Mesendoderm (in vitro differentiated cells): ENCODE measurements at regions not wholly inside any gene's neighbourhood (a gene's known extent, or its start where the extent isn't known, plus 50 kb on each side); places are given as distances from the start of the nearest gene placed in this dataset.

Experiments used
- DNase-seq: peaks from one replicate; pipeline ENCODE4 v3.0.0; 2013
- H2AK5ac ChIP-seq: 2 replicates; pipeline ENCODE4 v1.6.1; 2013; ENCODE audit warnings: low read length, inconsistent platforms
- H2BK120ac ChIP-seq: 2 replicates; pipeline ENCODE4 v1.6.1; 2013; ENCODE audit warnings: low read depth, mild to moderate bottlenecking, low read length, moderate library complexity, mixed read lengths
- H2BK15ac ChIP-seq: replicated peaks from 2 replicates; pipeline ENCODE4 v1.6.1; 2013; ENCODE audit warnings: low read depth, mild to moderate bottlenecking, moderate library complexity
- H2BK5ac ChIP-seq: 2 replicates; pipeline ENCODE4 v1.6.1; 2013; ENCODE audit warnings: low read length, inconsistent platforms
- H3K18ac ChIP-seq: 2 replicates; pipeline ENCODE4 v1.6.1; 2013; ENCODE audit warnings: mild to moderate bottlenecking, low read length, mixed read lengths
- H3K23ac ChIP-seq: one replicate; pipeline ENCODE4 v1.6.1; 2013; ENCODE audit warnings: low read length
- H3K27ac ChIP-seq: 2 replicates; pipeline ENCODE4 v1.5.1; 2013; ENCODE audit warnings: low read depth, mild to moderate bottlenecking, inconsistent platforms, low read length, moderate library complexity
- H3K27me3 ChIP-seq: 2 replicates; pipeline ENCODE4 v1.6.1; 2013; ENCODE audit warnings: low read length, control low read depth, mild to moderate bottlenecking, inconsistent platforms; ENCODE audit not compliant: insufficient read depth, poor library complexity
- H3K36me3 ChIP-seq: 2 replicates; pipeline ENCODE4 v1.6.1; 2013; ENCODE audit warnings: low read length, inconsistent platforms; ENCODE audit not compliant: control insufficient read depth, insufficient read depth
- H3K4ac ChIP-seq: one replicate; pipeline ENCODE4 v1.6.1; 2013; ENCODE audit warnings: low read depth, mild to moderate bottlenecking, low read length, moderate library complexity
- H3K4me1 ChIP-seq: 2 replicates; pipeline ENCODE4 v1.6.1; 2013; ENCODE audit warnings: low read depth, low read length, inconsistent platforms; ENCODE audit not compliant: control insufficient read depth
- H3K4me2 ChIP-seq: 2 replicates; pipeline ENCODE4 v1.6.1; 2013; ENCODE audit warnings: low read length
- H3K4me3 ChIP-seq: 2 replicates; pipeline ENCODE4 v1.5.1; 2013; ENCODE audit warnings: mild to moderate bottlenecking, low read length
- H3K56ac ChIP-seq: one replicate; pipeline ENCODE4 v1.6.1; 2013; ENCODE audit warnings: low read length
- H3K79me1 ChIP-seq: 2 replicates; pipeline ENCODE4 v1.6.1; 2013; ENCODE audit warnings: low read length, inconsistent platforms
- H3K79me2 ChIP-seq: 2 replicates; pipeline ENCODE4 v1.6.1; 2013; ENCODE audit warnings: mild to moderate bottlenecking, low read length; ENCODE audit not compliant: control insufficient read depth, insufficient read depth
- H3K9ac ChIP-seq: 2 replicates; pipeline ENCODE4 v1.6.1; 2013; ENCODE audit warnings: low read length, inconsistent platforms
- H4K5ac ChIP-seq: one replicate; pipeline ENCODE4 v1.6.1; 2013; ENCODE audit warnings: low read length
- H4K8ac ChIP-seq: one replicate; pipeline ENCODE4 v1.6.1; 2013; ENCODE audit warnings: low read depth, mild to moderate bottlenecking, control low read depth, low read length, moderate library complexity
- WGBS: extraction: QIAGEN DNeasy Blood & Tissue Kit; methylation state at CpG from one replicate; pipeline ENCODE4 v1.1.7; 2013; ENCODE audit warnings: low lambda C conversion rate, missing lambda C conversion rate; ENCODE audit not compliant: insufficient coverage; ENCODE audit errors: extremely low coverage; 5-methylcytosine and 5-hydroxymethylcytosine counted together

- peak; percentile 14 for DNase-seq
- Histone ChIP-seq H2BK15ac (no peak overlapping the region), H3K27ac (no peak overlapping the region), H3K36me3 (no peaks in the 10 kb centered on the region), H3K27me3 (no peaks in the 10 kb centered on the region), H3K9ac (no peak overlapping the region), H4K8ac (no peak overlapping the region), H2BK5ac (no peak overlapping the region), H3K4me2 (no peak overlapping the region), H3K79me1 (no peaks in the 10 kb centered on the region), H3K4ac (no peak overlapping the region), H3K56ac (no peak overlapping the region), H3K4me3 (no peak overlapping the region), H3K4me1 (no peaks in the 10 kb centered on the region), H2AK5ac (no peak overlapping the region), H2BK120ac (no peak overlapping the region), H3K18ac (no peak overlapping the region), H4K5ac (no peak overlapping the region), H3K79me2 (no peaks in the 10 kb centered on the region), H3K23ac (no peak overlapping the region)
- WGBS = no CpG with 5 or more reads among the region's 5 CpGs
These were observed 204.3 kb downstream of the TRIM29 start for GRCh38 chr11:119933584-119933983.

GRCh38 chr11:119932828-119933562 is 204.0 kb upstream of the NECTIN1 start:
- no peak overlapping the region for H2BK15ac ChIP-seq
- no peaks in the 10 kb centered on the region for H3K79me2 ChIP-seq
- H2BK5ac ChIP-seq = no peak overlapping the region
- H3K27me3 ChIP-seq = no peaks in the 10 kb centered on the region
- no peak overlapping the region for H3K56ac ChIP-seq
- H3K4ac ChIP-seq = no peak overlapping the region
- H3K9ac ChIP-seq = no peak overlapping the region
- no peak overlapping the region for H3K4me3 ChIP-seq
- no peak overlapping the region for H3K27ac ChIP-seq
- DNase-seq = peak; percentile 6
- no peak overlapping the region for H4K5ac ChIP-seq
- H3K4me2 ChIP-seq = no peak overlapping the region
- H3K18ac ChIP-seq = no peak overlapping the region
- H3K23ac ChIP-seq = no peak overlapping the region
- no peak overlapping the region for H2AK5ac ChIP-seq
- H2BK120ac ChIP-seq = no peak overlapping the region
- no CpG with 5 or more reads among the region's 9 CpGs for WGBS
- no peaks in the 10 kb centered on the region for H3K36me3 ChIP-seq
- H4K8ac ChIP-seq = no peak overlapping the region
- no peaks in the 10 kb centered on the region for H3K4me1 ChIP-seq
- H3K79me1 ChIP-seq = no peaks in the 10 kb centered on the region

- H4K5ac ChIP-seq = no peak overlapping the region
- no peak overlapping the region for H2BK120ac ChIP-seq
- DNase-seq = peak; percentile 53
- no peak overlapping the region for H2AK5ac ChIP-seq
- no peak overlapping the region for H3K18ac ChIP-seq
- no peak overlapping the region for H3K27ac ChIP-seq
- no peaks in the 10 kb centered on the region for H3K79me1 ChIP-seq
- no peak overlapping the region for H2BK5ac ChIP-seq
- no peak overlapping the region for H3K9ac ChIP-seq
- H4K8ac ChIP-seq = no peak overlapping the region
- no CpG with 5 or more reads among the region's 4 CpGs for WGBS
- H3K23ac ChIP-seq = no peak overlapping the region
- H3K4me1 ChIP-seq = no peaks in the 10 kb centered on the region
- no peaks in the 10 kb centered on the region for H3K36me3 ChIP-seq
- no peak overlapping the region for H2BK15ac ChIP-seq
- H3K27me3 ChIP-seq = no peaks in the 10 kb centered on the region
- no peaks in the 10 kb centered on the region for H3K79me2 ChIP-seq
- H3K56ac ChIP-seq = no peak overlapping the region
- H3K4me2 ChIP-seq = no peak overlapping the region
- H3K4me3 ChIP-seq = no peak overlapping the region
- H3K4ac ChIP-seq = no peak overlapping the region
These were observed 199.0 kb upstream of the NECTIN1 start for GRCh38 chr11:119928047-119928446.

GRCh38 chr11:119924017-119924416 is 195.0 kb upstream of the NECTIN1 start:
- Histone ChIP-seq H3K4me3 (no peak overlapping the region), H2BK15ac (no peak overlapping the region), H3K27me3 (no peaks in the 10 kb centered on the region)

GRCh38 chr11:119921571-119921970 is 192.6 kb upstream of the NECTIN1 start:
- Histone ChIP-seq H3K4me2 (no peak overlapping the region), H3K27me3 (no peaks in the 10 kb centered on the region), H2BK5ac (no peak overlapping the region), H3K18ac (no peak overlapping the region), H3K4ac (no peak overlapping the region), H3K27ac (no peak overlapping the region), H2BK120ac (no peak overlapping the region), H2BK15ac (no peak overlapping the region), H4K5ac (no peak overlapping the region), H3K9ac (no peak overlapping the region), H3K4me3 (no peak overlapping the region), H3K23ac (no peak overlapping the region), H3K56ac (no peak overlapping the region), H3K4me1 (no peaks in the 10 kb centered on the region), H4K8ac (no peak overlapping the region), H3K79me1 (no peaks in the 10 kb centered on the region), H3K36me3 (no peaks in the 10 kb centered on the region), H2AK5ac (no peak overlapping the region), H3K79me2 (no peaks in the 10 kb centered on the region)
- WGBS = no CpG with 5 or more reads among the region's 8 CpGs
- DNase-seq = no peak

More at GRCh38 chr11:119924017-119924416, 195.0 kb upstream of the NECTIN1 start:
- WGBS = no CpG with 5 or more reads among the region's 5 CpGs
- Histone ChIP-seq H2AK5ac (no peak overlapping the region), H3K79me2 (no peaks in the 10 kb centered on the region), H3K23ac (no peak overlapping the region), H4K8ac (no peak overlapping the region), H3K4me2 (no peak overlapping the region), H3K9ac (no peak overlapping the region), H3K4ac (no peak overlapping the region), H2BK120ac (no peak overlapping the region), H3K4me1 (no peaks in the 10 kb centered on the region), H3K79me1 (no peaks in the 10 kb centered on the region), H3K27ac (no peak overlapping the region), H3K36me3 (no peaks in the 10 kb centered on the region), H3K56ac (no peak overlapping the region), H3K18ac (no peak overlapping the region), H2BK5ac (no peak overlapping the region), H4K5ac (no peak overlapping the region)
- no peak for DNase-seq
